Chondrocyte (in vitro differentiated cells): ENCODE measurements at regions not wholly inside any gene's neighbourhood (a gene's known extent, or its start where the extent isn't known, plus 50 kb on each side); places are given as distances from the start of the nearest gene placed in this dataset.

ENCODE experiments used
- DNase-seq: peaks from one replicate; pipeline ENCODE4 v3.0.0; 2021; ENCODE audit warnings: mixed read lengths, low spot score
- H3K27ac Mint-ChIP-seq: one replicate; pipeline ENCODE4 v1.8.0; 2021; ENCODE audit warnings: mild to moderate bottlenecking, moderate library complexity, mixed read lengths; ENCODE audit not compliant: unreplicated experiment
- H3K27me3 Mint-ChIP-seq: 2 replicates; pipeline ENCODE4 v1.8.0; 2021; ENCODE audit warnings: low read depth, mixed read lengths
- H3K36me3 Mint-ChIP-seq: 2 replicates; pipeline ENCODE4 v1.8.0; 2021; ENCODE audit warnings: low read depth, mixed read lengths
- H3K4me1 Mint-ChIP-seq: 2 replicates; pipeline ENCODE4 v1.8.0; 2021; ENCODE audit warnings: low read depth, mild to moderate bottlenecking, mixed read lengths
- H3K4me3 Mint-ChIP-seq: one replicate; pipeline ENCODE4 v1.8.0; 2021; ENCODE audit warnings: mild to moderate bottlenecking, moderate library complexity, mixed read lengths; ENCODE audit not compliant: unreplicated experiment
- H3K9me3 Mint-ChIP-seq: 2 replicates; pipeline ENCODE4 v1.8.0; 2021; ENCODE audit warnings: low read depth, mixed read lengths
- TF ChIP-seq, protein P1 (sequence below): fragments of 200-600 bp; sonication (generic); IDR thresholded peaks from 2 replicates; pipeline ENCODE4 v1.5.0; 2021; ENCODE audit warnings: antibody characterized with exemption, mild to moderate bottlenecking, moderate library complexity

GRCh38 chr16:9567666-9568065 lies 476.2 kb downstream of the HAPSTR1 start:
- H3K4me3 Mint-ChIP-seq = no peak overlapping the region
- no peaks in the 10 kb centered on the region for H3K27me3 Mint-ChIP-seq
- no peaks in the 10 kb centered on the region for H3K36me3 Mint-ChIP-seq
- no peak for DNase-seq
- no peaks in the 10 kb centered on the region for H3K4me1 Mint-ChIP-seq
- peaks cover 8% of the 10 kb centered on the region for H3K9me3 Mint-ChIP-seq
- no peak overlapping the region for H3K27ac Mint-ChIP-seq
- TF ChIP-seq, protein P1, sequence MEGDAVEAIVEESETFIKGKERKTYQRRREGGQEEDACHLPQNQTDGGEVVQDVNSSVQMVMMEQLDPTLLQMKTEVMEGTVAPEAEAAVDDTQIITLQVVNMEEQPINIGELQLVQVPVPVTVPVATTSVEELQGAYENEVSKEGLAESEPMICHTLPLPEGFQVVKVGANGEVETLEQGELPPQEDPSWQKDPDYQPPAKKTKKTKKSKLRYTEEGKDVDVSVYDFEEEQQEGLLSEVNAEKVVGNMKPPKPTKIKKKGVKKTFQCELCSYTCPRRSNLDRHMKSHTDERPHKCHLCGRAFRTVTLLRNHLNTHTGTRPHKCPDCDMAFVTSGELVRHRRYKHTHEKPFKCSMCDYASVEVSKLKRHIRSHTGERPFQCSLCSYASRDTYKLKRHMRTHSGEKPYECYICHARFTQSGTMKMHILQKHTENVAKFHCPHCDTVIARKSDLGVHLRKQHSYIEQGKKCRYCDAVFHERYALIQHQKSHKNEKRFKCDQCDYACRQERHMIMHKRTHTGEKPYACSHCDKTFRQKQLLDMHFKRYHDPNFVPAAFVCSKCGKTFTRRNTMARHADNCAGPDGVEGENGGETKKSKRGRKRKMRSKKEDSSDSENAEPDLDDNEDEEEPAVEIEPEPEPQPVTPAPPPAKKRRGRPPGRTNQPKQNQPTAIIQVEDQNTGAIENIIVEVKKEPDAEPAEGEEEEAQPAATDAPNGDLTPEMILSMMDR = no peak

- no peak for DNase-seq
- H3K4me3 Mint-ChIP-seq = no peak overlapping the region
- H3K36me3 Mint-ChIP-seq = no peaks in the 10 kb centered on the region
- no peak overlapping the region for H3K27ac Mint-ChIP-seq
- H3K27me3 Mint-ChIP-seq = no peaks in the 10 kb centered on the region
- no peaks in the 10 kb centered on the region for H3K4me1 Mint-ChIP-seq
- peaks cover 8% of the 10 kb centered on the region for H3K9me3 Mint-ChIP-seq
- TF ChIP-seq, protein P1 = no peak
Observed at GRCh38 chr16:9568261-9568660, 476.8 kb downstream of the HAPSTR1 start.

GRCh38 chr16:9570521-9570920 lies 479.1 kb downstream of the HAPSTR1 start:
- no peaks in the 10 kb centered on the region for H3K4me1 Mint-ChIP-seq
- no peaks in the 10 kb centered on the region for H3K36me3 Mint-ChIP-seq
- H3K9me3 Mint-ChIP-seq = peaks cover 10% of the 10 kb centered on the region
- no peak overlapping the region for H3K4me3 Mint-ChIP-seq
- no peak overlapping the region for H3K27ac Mint-ChIP-seq
- no peaks in the 10 kb centered on the region for H3K27me3 Mint-ChIP-seq
- TF ChIP-seq, protein P1 = no peak
- DNase-seq = no peak

DNA sequence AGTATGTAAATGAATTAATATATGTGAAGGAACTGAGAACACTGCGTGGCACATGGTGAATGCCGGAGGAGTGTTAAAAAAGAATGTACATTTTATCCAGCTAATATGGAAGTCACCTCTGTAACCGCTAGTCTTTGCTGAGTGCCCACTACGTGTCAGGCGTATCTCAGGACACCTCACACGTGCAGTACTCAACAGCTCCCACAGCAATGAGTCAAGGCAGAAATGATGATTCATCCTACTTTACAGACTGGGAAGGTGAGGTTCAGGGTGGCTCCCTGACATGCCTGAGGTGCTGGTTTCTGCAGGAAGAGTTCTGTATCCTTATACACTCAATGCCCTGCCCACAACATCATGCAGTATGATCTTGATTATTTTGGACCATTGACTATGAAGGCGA lies 487.0 kb downstream of the HAPSTR1 start:
- no peak for DNase-seq
- Mint-ChIP-seq H3K9me3 (peaks cover 15% of the 10 kb centered on the region), H3K4me3 (no peak overlapping the region), H3K4me1 (no peaks in the 10 kb centered on the region), H3K27ac (no peak overlapping the region), H3K36me3 (no peaks in the 10 kb centered on the region), H3K27me3 (no peaks in the 10 kb centered on the region)
- TF ChIP-seq, protein P1 = no peak

DNA sequence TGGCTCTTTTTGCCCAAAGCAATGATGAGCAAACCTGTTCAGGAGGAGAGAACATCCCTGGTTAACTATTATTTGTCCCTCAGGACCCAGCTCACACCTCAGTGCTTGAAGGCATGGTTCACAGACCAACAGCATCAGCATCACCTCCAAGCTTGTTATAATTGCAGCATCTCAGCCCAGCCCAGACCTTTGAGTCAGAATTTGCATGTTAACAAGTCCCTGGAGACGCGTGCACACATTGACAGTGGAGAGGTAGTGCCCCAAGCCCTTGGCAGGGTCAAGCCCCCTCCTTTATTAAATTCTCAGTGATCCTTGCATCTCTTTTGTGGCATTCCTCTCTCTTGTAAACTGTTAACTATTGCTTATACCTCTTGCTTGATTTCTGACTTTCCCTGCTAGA lies 488.6 kb downstream of the HAPSTR1 start:
- no peak overlapping the region for H3K4me3 Mint-ChIP-seq
- TF ChIP-seq, protein P1 = no peak
- no peaks in the 10 kb centered on the region for H3K4me1 Mint-ChIP-seq
- H3K36me3 Mint-ChIP-seq = no peaks in the 10 kb centered on the region
- H3K27ac Mint-ChIP-seq = no peak overlapping the region
- H3K9me3 Mint-ChIP-seq = peaks cover 13% of the 10 kb centered on the region
- H3K27me3 Mint-ChIP-seq = no peaks in the 10 kb centered on the region
- DNase-seq = no peak
